ENCODE measurements at regions not wholly inside any gene's neighbourhood (a gene's known extent, or its start where the extent isn't known, plus 50 kb on each side); places are given as distances from the start of the nearest gene placed in this dataset.

DNA sequence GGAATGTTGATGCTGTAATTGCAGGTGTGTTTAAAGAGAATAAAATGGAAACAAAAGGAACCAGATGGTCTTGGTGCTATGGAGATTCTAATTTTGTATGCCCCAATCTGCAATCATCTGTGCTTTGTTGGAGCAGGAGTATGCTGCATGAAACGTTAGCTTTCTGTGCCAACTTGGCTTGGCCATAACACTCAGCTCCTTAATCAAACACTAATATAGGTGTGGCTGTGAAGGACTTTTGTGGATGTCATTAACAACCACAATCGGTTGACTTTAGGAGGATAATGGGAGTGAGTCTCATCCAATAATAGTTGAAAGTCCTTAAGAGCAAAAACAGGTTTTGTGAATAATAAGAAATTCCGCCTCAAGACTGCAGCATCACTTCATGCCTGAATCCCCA lies 399.2 kb downstream of the NLGN4X start:
- Histone ChIP-seq H3K9me3 (ENCODE audit: control insufficient read depth in 2 of 2, insufficient read depth in 1 of 2, low read depth in 1 of 2, low read length in 1 of 2) (no peaks in the 10 kb centered on the region), H3K4me3 (ENCODE audit: low read depth in 1 of 3, low read length in 3 of 3) (no peak overlapping the region), H3K27ac (ENCODE audit: low read depth in 1 of 3, low read length in 2 of 3) (no peak overlapping the region), H3K27me3 (ENCODE audit: control insufficient read depth in 3 of 3, insufficient read depth in 3 of 3, low read length in 3 of 3) (no peaks in the 10 kb centered on the region), H3K4me1 (ENCODE audit: control insufficient read depth in 3 of 3, insufficient read depth in 2 of 3, low read depth in 1 of 3, low read length in 2 of 3) (no peaks in the 10 kb centered on the region), H3K36me3 (ENCODE audit: control insufficient read depth in 3 of 3, insufficient read depth in 2 of 3, low read depth in 1 of 3, low read length in 3 of 3) (no peaks in the 10 kb centered on the region)
- WGBS, 3 donors = 75 to 82% (median 77%) methylated on average over 3 of the region's 3 CpGs
- DNase-seq (no peak), FAIRE-seq (no peak)

DNA sequence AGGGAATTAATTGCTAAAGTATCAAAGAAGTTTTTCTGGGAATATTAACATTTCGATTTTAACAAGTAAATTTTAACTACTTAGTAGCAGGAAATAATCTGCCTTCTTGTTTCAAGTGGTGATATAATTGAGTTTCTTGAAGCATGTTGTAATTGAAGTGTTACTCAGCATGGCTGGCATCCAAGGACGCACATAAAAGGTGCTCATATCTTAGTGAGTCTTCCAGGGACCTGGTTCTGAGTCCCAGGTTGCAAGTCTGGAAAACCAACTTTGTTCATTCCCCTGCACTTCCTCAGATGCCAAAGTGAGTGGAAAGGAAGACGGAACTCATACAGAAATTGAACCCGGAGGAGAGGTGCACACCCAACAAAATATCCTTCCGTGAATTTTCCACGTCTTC lies 399.6 kb downstream of the NLGN4X start:
- H3K36me3 ChIP-seq (ENCODE audit: control insufficient read depth in 3 of 3, insufficient read depth in 2 of 3, low read depth in 1 of 3, low read length in 3 of 3) = no peaks in the 10 kb centered on the region
- no peaks in the 10 kb centered on the region for H3K9me3 ChIP-seq (ENCODE audit: control insufficient read depth in 2 of 2, insufficient read depth in 1 of 2, low read depth in 1 of 2, low read length in 1 of 2)
- H3K27me3 ChIP-seq (ENCODE audit: control insufficient read depth in 3 of 3, insufficient read depth in 3 of 3, low read length in 3 of 3) = no peaks in the 10 kb centered on the region
- no peak for DNase-seq
- FAIRE-seq = no peak
- no peaks in the 10 kb centered on the region for H3K4me1 ChIP-seq (ENCODE audit: control insufficient read depth in 3 of 3, insufficient read depth in 2 of 3, low read depth in 1 of 3, low read length in 2 of 3)
- H3K27ac ChIP-seq (ENCODE audit: low read depth in 1 of 3, low read length in 2 of 3) = no peak overlapping the region
- WGBS, 3 donors = 76 to 91% (median 83%) methylated on average over 6 of the region's 6 CpGs
- H3K4me3 ChIP-seq (ENCODE audit: low read depth in 1 of 3, low read length in 3 of 3) = no peak overlapping the region

DNA sequence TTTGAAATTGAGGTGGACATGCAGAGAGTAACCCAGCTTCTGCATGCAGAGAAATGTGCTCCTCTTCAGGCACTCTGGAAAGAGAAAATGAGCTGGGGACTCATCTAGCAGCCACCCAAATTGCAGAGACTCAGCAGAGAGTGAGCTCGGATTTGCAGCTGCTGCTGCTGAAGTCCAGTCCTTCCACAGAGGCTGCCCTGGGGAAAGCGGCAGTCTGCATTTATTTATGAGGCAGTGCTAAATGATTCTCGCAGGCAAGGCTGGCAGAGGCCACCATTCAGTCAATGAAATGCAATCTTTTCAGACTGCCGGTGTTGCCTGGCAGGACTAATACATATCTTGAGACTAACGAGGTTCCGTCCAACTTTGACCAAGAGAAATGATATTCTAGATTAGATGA lies 404.8 kb downstream of the NLGN4X start:
- no peak overlapping the region for H3K27ac ChIP-seq (ENCODE audit: low read depth in 1 of 3, low read length in 2 of 3)
- no peak overlapping the region for H3K4me3 ChIP-seq (ENCODE audit: low read depth in 1 of 3, low read length in 3 of 3)
- FAIRE-seq = no peak
- peaks cover 0 to 2% of the 10 kb centered on the region in 2 donors for H3K9me3 ChIP-seq (ENCODE audit: control insufficient read depth in 2 of 2, insufficient read depth in 1 of 2, low read depth in 1 of 2, low read length in 1 of 2)
- no peaks in the 10 kb centered on the region for H3K36me3 ChIP-seq (ENCODE audit: control insufficient read depth in 3 of 3, insufficient read depth in 2 of 3, low read depth in 1 of 3, low read length in 3 of 3)
- no peaks in the 10 kb centered on the region for H3K27me3 ChIP-seq (ENCODE audit: control insufficient read depth in 3 of 3, insufficient read depth in 3 of 3, low read length in 3 of 3)
- 60 to 67% (median 67%) methylated on average over 6 of the region's 6 CpGs for WGBS, 3 donors
- no peaks in the 10 kb centered on the region for H3K4me1 ChIP-seq (ENCODE audit: control insufficient read depth in 3 of 3, insufficient read depth in 2 of 3, low read depth in 1 of 3, low read length in 2 of 3)
- DNase-seq = no peak

DNA sequence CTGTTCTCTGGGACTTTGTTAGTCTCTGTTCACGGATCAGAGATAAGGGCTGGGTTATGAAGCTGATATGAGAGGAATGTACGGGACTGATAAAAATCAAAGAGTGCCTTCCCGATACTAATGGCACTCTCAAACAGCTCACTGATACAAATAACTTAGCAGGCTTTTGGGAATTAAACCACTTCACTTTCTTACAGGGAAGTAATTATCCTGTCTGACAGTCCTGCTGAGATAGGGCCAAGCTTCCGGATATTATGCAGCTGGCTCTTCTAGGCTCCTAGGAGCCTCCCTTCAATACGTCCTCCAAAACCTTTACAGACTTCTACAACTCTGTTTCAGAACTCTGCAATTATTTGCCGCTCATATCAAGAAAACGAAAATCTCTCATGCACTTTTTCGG lies 418.0 kb downstream of the NLGN4X start:
- WGBS, 3 donors = 42 to 48% (median 43%) methylated on average over 8 of the region's 8 CpGs
- H3K4me1 ChIP-seq (ENCODE audit: control insufficient read depth in 3 of 3, insufficient read depth in 2 of 3, low read depth in 1 of 3, low read length in 2 of 3) = no peaks in the 10 kb centered on the region
- no peaks in the 10 kb centered on the region for H3K36me3 ChIP-seq (ENCODE audit: control insufficient read depth in 3 of 3, insufficient read depth in 2 of 3, low read depth in 1 of 3, low read length in 3 of 3)
- no peak overlapping the region for H3K27ac ChIP-seq (ENCODE audit: low read depth in 1 of 3, low read length in 2 of 3)
- H3K4me3 ChIP-seq (ENCODE audit: low read depth in 1 of 3, low read length in 3 of 3) = no peak overlapping the region
- no peak for FAIRE-seq
- no peaks in the 10 kb centered on the region for H3K27me3 ChIP-seq (ENCODE audit: control insufficient read depth in 3 of 3, insufficient read depth in 3 of 3, low read length in 3 of 3)
- no peak for DNase-seq
- H3K9me3 ChIP-seq (ENCODE audit: control insufficient read depth in 2 of 2, insufficient read depth in 1 of 2, low read depth in 1 of 2, low read length in 1 of 2) = no peaks in the 10 kb centered on the region

DNA sequence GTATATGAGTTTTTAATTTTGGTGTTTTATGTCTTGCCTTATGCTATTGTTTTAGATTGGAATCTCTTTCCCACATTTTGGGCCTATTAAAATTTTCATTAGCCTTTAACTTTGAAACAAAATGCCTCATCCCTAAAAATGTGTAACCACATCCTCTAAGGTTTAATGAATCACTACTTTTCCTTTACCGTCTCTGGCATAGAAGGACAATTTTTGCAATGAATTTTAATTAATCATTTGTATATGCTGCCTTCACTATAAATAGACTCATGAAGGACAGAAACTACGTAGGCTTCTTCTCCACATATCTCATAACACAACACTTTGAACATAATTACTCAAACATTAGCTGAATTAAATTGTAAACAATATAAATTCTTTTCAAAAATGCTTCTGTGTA lies 421.5 kb downstream of the NLGN4X start:
- 49 to 67% (median 65%) methylated on average over 2 of the region's 2 CpGs for WGBS, 3 donors
- no peaks in the 10 kb centered on the region for H3K4me1 ChIP-seq (ENCODE audit: control insufficient read depth in 3 of 3, insufficient read depth in 2 of 3, low read depth in 1 of 3, low read length in 2 of 3)
- no peak for FAIRE-seq
- no peaks in the 10 kb centered on the region for H3K9me3 ChIP-seq (ENCODE audit: control insufficient read depth in 2 of 2, insufficient read depth in 1 of 2, low read depth in 1 of 2, low read length in 1 of 2)
- DNase-seq = no peak
- no peak overlapping the region for H3K4me3 ChIP-seq (ENCODE audit: low read depth in 1 of 3, low read length in 3 of 3)
- no peaks in the 10 kb centered on the region for H3K36me3 ChIP-seq (ENCODE audit: control insufficient read depth in 3 of 3, insufficient read depth in 2 of 3, low read depth in 1 of 3, low read length in 3 of 3)
- no peaks in the 10 kb centered on the region for H3K27me3 ChIP-seq (ENCODE audit: control insufficient read depth in 3 of 3, insufficient read depth in 3 of 3, low read length in 3 of 3)
- no peak overlapping the region for H3K27ac ChIP-seq (ENCODE audit: low read depth in 1 of 3, low read length in 2 of 3)

DNA sequence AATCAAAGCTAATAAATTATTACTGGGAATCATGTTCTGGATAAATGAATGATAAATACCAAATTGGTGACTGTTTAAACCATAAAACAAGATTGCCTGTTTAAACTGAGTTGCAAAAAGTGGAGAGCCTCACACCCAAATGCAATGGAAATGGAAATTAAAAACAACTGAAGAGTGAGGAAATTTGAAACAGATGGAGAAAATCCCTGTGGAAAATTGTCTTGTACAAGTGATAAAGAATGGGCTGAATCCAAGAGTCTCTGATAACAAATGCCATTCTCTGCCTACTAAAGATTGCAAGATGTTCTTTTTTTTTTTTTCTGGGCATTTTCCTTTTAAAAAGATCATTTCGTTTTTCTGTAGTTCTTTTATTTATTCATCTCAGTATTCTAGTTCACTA lies 426.3 kb downstream of the NLGN4X start:
- DNase-seq (no peak), FAIRE-seq (no peak)
- H3K36me3 ChIP-seq (ENCODE audit: control insufficient read depth in 3 of 3, insufficient read depth in 2 of 3, low read depth in 1 of 3, low read length in 3 of 3) = no peaks in the 10 kb centered on the region
- H3K9me3 ChIP-seq (ENCODE audit: control insufficient read depth in 2 of 2, insufficient read depth in 1 of 2, low read depth in 1 of 2, low read length in 1 of 2) = no peaks in the 10 kb centered on the region
- no peak overlapping the region for H3K4me3 ChIP-seq (ENCODE audit: low read depth in 1 of 3, low read length in 3 of 3)
- no peaks in the 10 kb centered on the region for H3K4me1 ChIP-seq (ENCODE audit: control insufficient read depth in 3 of 3, insufficient read depth in 2 of 3, low read depth in 1 of 3, low read length in 2 of 3)
- no peaks in the 10 kb centered on the region for H3K27me3 ChIP-seq (ENCODE audit: control insufficient read depth in 3 of 3, insufficient read depth in 3 of 3, low read length in 3 of 3)
- WGBS, 3 donors = 42 to 91% (median 64%) methylated on average over 1 of the region's 1 CpG
- H3K27ac ChIP-seq (ENCODE audit: low read depth in 1 of 3, low read length in 2 of 3) = no peak overlapping the region

DNA sequence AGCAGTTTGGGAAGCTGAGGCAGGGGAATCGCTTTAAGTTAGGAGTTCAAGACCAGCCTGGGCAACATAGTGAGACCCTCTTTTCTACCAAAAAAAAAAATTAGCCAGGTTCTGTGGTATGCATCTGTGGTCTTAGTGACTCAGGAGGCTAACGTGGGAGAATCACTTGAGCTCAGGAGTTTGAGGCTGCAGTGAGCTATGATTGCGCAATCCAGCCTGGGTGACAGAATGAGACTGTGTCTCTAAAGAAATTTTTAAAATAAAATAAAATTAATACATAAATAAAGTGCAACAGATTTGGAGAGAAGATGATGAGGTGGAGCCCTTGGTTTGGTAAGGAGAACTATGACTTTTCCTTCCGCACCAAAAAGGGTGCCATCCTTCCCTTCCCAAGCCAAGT lies 436.9 kb downstream of the NLGN4X start:
- Histone ChIP-seq H3K4me3 (ENCODE audit: low read depth in 1 of 3, low read length in 3 of 3) (no peak overlapping the region), H3K27me3 (ENCODE audit: control insufficient read depth in 3 of 3, insufficient read depth in 3 of 3, low read length in 3 of 3) (no peaks in the 10 kb centered on the region), H3K4me1 (ENCODE audit: control insufficient read depth in 3 of 3, insufficient read depth in 2 of 3, low read depth in 1 of 3, low read length in 2 of 3) (no peaks in the 10 kb centered on the region), H3K9me3 (ENCODE audit: control insufficient read depth in 2 of 2, insufficient read depth in 1 of 2, low read depth in 1 of 2, low read length in 1 of 2) (peaks cover 0 to 2% of the 10 kb centered on the region in 2 donors), H3K27ac (ENCODE audit: low read depth in 1 of 3, low read length in 2 of 3) (no peak overlapping the region), H3K36me3 (ENCODE audit: control insufficient read depth in 3 of 3, insufficient read depth in 2 of 3, low read depth in 1 of 3, low read length in 3 of 3) (no peaks in the 10 kb centered on the region)
- FAIRE-seq (no peak), DNase-seq (no peak)
- WGBS, 3 donors = 73 to 88% (median 84%) methylated on average over 4 of the region's 4 CpGs

DNA sequence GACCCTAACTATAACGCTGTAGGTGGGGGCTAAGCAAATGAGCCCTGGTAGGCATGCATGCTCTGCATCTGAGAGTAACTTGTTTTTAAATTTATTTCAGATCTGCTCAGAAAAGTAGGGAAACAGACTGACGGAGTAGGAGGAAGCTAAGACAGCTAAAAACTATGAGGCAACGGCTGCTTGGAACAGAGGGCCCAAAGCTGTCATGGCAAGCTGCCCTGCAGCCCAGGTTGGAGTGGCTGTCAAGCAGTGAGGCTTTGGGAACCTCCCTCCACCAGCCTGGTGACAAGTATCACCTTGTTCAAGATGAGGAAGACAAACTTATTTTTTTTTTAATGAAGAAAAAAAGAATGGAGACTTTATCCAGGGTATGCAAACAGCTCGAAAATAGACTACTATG lies 439.8 kb downstream of the NLGN4X start:
- H3K4me1 ChIP-seq (ENCODE audit: control insufficient read depth in 3 of 3, insufficient read depth in 2 of 3, low read depth in 1 of 3, low read length in 2 of 3) = no peaks in the 10 kb centered on the region
- no peak overlapping the region for H3K27ac ChIP-seq (ENCODE audit: low read depth in 1 of 3, low read length in 2 of 3)
- H3K36me3 ChIP-seq (ENCODE audit: control insufficient read depth in 3 of 3, insufficient read depth in 2 of 3, low read depth in 1 of 3, low read length in 3 of 3) = no peaks in the 10 kb centered on the region
- WGBS, 3 donors = 61 to 78% (median 61%) methylated on average over 4 of the region's 4 CpGs
- H3K9me3 ChIP-seq (ENCODE audit: control insufficient read depth in 2 of 2, insufficient read depth in 1 of 2, low read depth in 1 of 2, low read length in 1 of 2) = peaks cover 0 to 2% of the 10 kb centered on the region in 2 donors
- FAIRE-seq (no peak), DNase-seq (no peak)
- H3K4me3 ChIP-seq (ENCODE audit: low read depth in 1 of 3, low read length in 3 of 3) = no peak overlapping the region
- H3K27me3 ChIP-seq (ENCODE audit: control insufficient read depth in 3 of 3, insufficient read depth in 3 of 3, low read length in 3 of 3) = no peaks in the 10 kb centered on the region

DNA sequence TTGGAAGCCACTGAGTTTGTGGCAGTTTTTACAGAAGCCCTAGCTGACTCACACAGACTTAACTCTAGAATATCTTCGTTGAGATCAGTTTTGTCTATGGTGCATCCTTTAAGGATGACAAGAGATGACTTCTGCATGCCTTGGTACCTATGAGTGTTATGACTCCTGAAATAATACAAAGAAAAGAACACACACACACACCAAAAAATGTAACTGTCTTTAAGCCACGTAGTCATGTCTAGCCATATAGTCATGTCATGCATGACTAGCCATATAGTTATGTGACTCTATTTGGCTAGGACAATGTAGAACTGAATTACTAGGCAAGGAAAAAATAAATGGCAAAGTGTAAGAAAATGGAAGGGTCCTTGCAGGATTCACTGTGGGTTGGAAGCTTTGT lies 447.8 kb downstream of the NLGN4X start:
- no peak for DNase-seq
- H3K4me3 ChIP-seq (ENCODE audit: low read depth in 1 of 3, low read length in 3 of 3) = no peak overlapping the region
- H3K36me3 ChIP-seq (ENCODE audit: control insufficient read depth in 3 of 3, insufficient read depth in 2 of 3, low read depth in 1 of 3, low read length in 3 of 3) = no peaks in the 10 kb centered on the region
- FAIRE-seq = no peak
- H3K27me3 ChIP-seq (ENCODE audit: control insufficient read depth in 3 of 3, insufficient read depth in 3 of 3, low read length in 3 of 3) = no peaks in the 10 kb centered on the region
- no peaks in the 10 kb centered on the region for H3K4me1 ChIP-seq (ENCODE audit: control insufficient read depth in 3 of 3, insufficient read depth in 2 of 3, low read depth in 1 of 3, low read length in 2 of 3)
- no peak overlapping the region for H3K27ac ChIP-seq (ENCODE audit: low read depth in 1 of 3, low read length in 2 of 3)
- H3K9me3 ChIP-seq (ENCODE audit: control insufficient read depth in 2 of 2, insufficient read depth in 1 of 2, low read depth in 1 of 2, low read length in 1 of 2) = no peaks in the 10 kb centered on the region
- 36 to 75% (median 50%) methylated on average over 2 of the region's 2 CpGs for WGBS, 3 donors

All from small intestine (tissue), 7 donors.